Kidney (tissue), 13 donors: ENCODE measurements at regions not wholly inside any gene's neighbourhood (a gene's known extent, or its start where the extent isn't known, plus 50 kb on each side); places are given as distances from the start of the nearest gene placed in this dataset.

ENCODE experiments used
- DNase-seq, 5 donors: peaks; one replicate each; pipeline ENCODE4 v3.0.0-alpha.2; 2013 to 2020
- FAIRE-seq: peaks from 2 replicates; lab custom pipeline; 2012; peaks lifted over from hg19 to GRCh38; lab: Jason Lieb, UNC
- H3K27ac ChIP-seq, 2 donors: one replicate each; pipeline ENCODE4 v1.7.0; 2013; ENCODE audit warnings: low read depth in 2 of 2, low read length in 2 of 2, inconsistent platforms in 1 of 2
- H3K27me3 ChIP-seq: one replicate; pipeline ENCODE4 v1.7.1; 2013; ENCODE audit warnings: low read length, inconsistent platforms; ENCODE audit not compliant: control insufficient read depth, insufficient read depth
- H3K36me3 ChIP-seq, 3 donors: one replicate each; pipeline versions ENCODE4 v1.7.0 to v1.7.1; 2013; ENCODE audit warnings: low read length in 3 of 3, control low read depth in 1 of 3, inconsistent platforms in 1 of 3; ENCODE audit not compliant: insufficient read depth in 3 of 3, control insufficient read depth in 2 of 3
- H3K4me1 ChIP-seq, 3 donors: one replicate each; pipeline versions ENCODE4 v1.7.0 to v1.7.1; 2013; ENCODE audit warnings: low read length in 3 of 3, inconsistent platforms in 1 of 3, low read depth in 1 of 3; ENCODE audit not compliant: control insufficient read depth in 2 of 3, insufficient read depth in 2 of 3
- H3K4me3 ChIP-seq, 3 donors: one replicate each; pipeline versions ENCODE4 v1.7.0 to v1.8.1; 2013; ENCODE audit warnings: low read length in 3 of 3, control low read depth in 1 of 3, inconsistent platforms in 1 of 3
- H3K9ac ChIP-seq, 3 donors: one replicate each; pipeline versions ENCODE4 v1.7.0 to v1.7.1; 2013; ENCODE audit warnings: low read length in 3 of 3, control low read depth in 1 of 3, inconsistent platforms in 1 of 3
- H3K9me3 ChIP-seq, 3 donors: one replicate each; pipeline versions ENCODE4 v1.7.0 to v1.7.1; 2013; ENCODE audit warnings: low read length in 3 of 3, control low read depth in 1 of 3, inconsistent platforms in 1 of 3; ENCODE audit not compliant: control insufficient read depth in 2 of 3, insufficient read depth in 1 of 3
- CTCF ChIP-seq: IDR thresholded peaks from 3 replicates; pipeline ENCODE4 v1.5.1; 2012; ENCODE audit warnings: mild to moderate bottlenecking, moderate library complexity, borderline replicate concordance; ENCODE audit not compliant: insufficient read depth; ENCODE audit errors: extremely low read depth
- intact Hi-C: fragments of 100-400 bp; cut with DNase I; formaldehyde crosslinking; loops from one replicate; pipeline ENCODE4 v1.11.1; 2022
- donor health status: control.
- donor health status: control.
- donor health status: control.
- donor health status: control.
- donor health status: control.
- donor health status: DM: yes; HTN: yes; CAD: no.
- donor health status: Normal renal cell carcinoma (clear cell type).

GRCh38 chr6:130715058-130715457 lies 112.1 kb upstream of the SMLR1 start:
- Histone ChIP-seq H3K4me1 (no peaks in the 10 kb centered on the region), H3K36me3 (no peaks in the 10 kb centered on the region), H3K9me3 (no peaks in the 10 kb centered on the region), H3K4me3 (no peak overlapping the region), H3K9ac (no peak overlapping the region), H3K27ac (no peak overlapping the region), H3K27me3 (no peaks in the 10 kb centered on the region)
- no peak for TF ChIP-seq CTCF
- DNase-seq, result no peak
- no peak for FAIRE-seq
- intact Hi-C loops, result no loop called here

DNA sequence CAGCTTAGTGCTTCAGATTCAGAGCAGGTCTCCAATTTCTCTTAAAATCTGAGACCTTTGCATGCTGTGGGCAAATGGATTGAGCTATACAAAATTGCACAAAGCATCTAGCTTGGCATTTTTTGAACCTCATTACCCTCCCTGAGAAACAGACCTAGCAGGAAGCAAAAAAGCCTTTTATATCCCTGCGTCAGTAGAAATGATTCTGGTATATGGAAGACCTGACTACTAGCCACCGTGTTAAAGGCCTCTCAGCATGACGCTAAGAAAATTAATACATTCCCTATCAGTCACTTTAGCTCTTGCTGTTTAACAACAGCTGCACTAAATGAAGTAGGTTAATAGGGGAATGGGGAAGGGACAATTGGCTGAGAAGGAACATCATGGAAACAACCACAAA lies 110.7 kb upstream of the SMLR1 start:
- H3K9me3 ChIP-seq, result no peaks in the 10 kb centered on the region
- H3K9ac ChIP-seq, result no peak overlapping the region
- no peaks in the 10 kb centered on the region for H3K4me1 ChIP-seq
- no peaks in the 10 kb centered on the region for H3K36me3 ChIP-seq
- DNase-seq (no peak), FAIRE-seq (no peak)
- intact Hi-C loops, result no loop called here
- no peaks in the 10 kb centered on the region for H3K27me3 ChIP-seq
- H3K4me3 ChIP-seq, result no peak overlapping the region
- TF ChIP-seq CTCF, result no peak
- H3K27ac ChIP-seq, result no peak overlapping the region

GRCh38 chr6:130717657-130718056 lies 109.5 kb upstream of the SMLR1 start:
- Histone ChIP-seq H3K27me3 (no peaks in the 10 kb centered on the region), H3K9me3 (no peaks in the 10 kb centered on the region), H3K27ac (no peak overlapping the region), H3K4me3 (no peak overlapping the region), H3K36me3 (no peaks in the 10 kb centered on the region), H3K4me1 (no peaks in the 10 kb centered on the region), H3K9ac (no peak overlapping the region)
- FAIRE-seq (no peak), DNase-seq (no peak)
- TF ChIP-seq CTCF, result no peak
- intact Hi-C loops, result no loop called here

- intact Hi-C loops, result no loop called here
- H3K9me3 ChIP-seq, result no peaks in the 10 kb centered on the region
- FAIRE-seq (no peak), DNase-seq (no peak)
- H3K36me3 ChIP-seq, result no peaks in the 10 kb centered on the region
- H3K4me1 ChIP-seq, result no peaks in the 10 kb centered on the region
- no peak for TF ChIP-seq CTCF
- no peak overlapping the region for H3K27ac ChIP-seq
- H3K27me3 ChIP-seq, result no peaks in the 10 kb centered on the region
- H3K9ac ChIP-seq, result no peak overlapping the region
- no peak overlapping the region for H3K4me3 ChIP-seq
Observed at GRCh38 chr6:130720076-130720715, 107.0 kb upstream of the SMLR1 start.
